Heart left ventricle (tissue), 16 donors: ENCODE measurements at regions not wholly inside any gene's neighbourhood (a gene's known extent, or its start where the extent isn't known, plus 50 kb on each side); places are given as distances from the start of the nearest gene placed in this dataset.

Source experiments
- ATAC-seq, 4 donors: fragments of 200-7000 bp; cut with Tn5 transposase; one replicate each; pipeline ENCODE4 v1.9.1; 2020 to 2022; ENCODE audit warnings: moderate library complexity in 4 of 4, mild to moderate bottlenecking in 3 of 4, moderate number of reproducible peaks in 1 of 4
- DNase-seq, 5 donors: peaks; one replicate each; pipeline ENCODE4 v3.0.0-alpha.2; 2020
- H3K27ac ChIP-seq, 12 donors: fragments of 200-600 bp; sonication (generic) in 4 of 12; one replicate each; pipeline versions ENCODE4 v1.5.0 to v1.8.0; 2016 to 2022; ENCODE audit warnings: mild to moderate bottlenecking in 2 of 12
- H3K27me3 ChIP-seq, 9 donors: fragments of 200-600 bp; sonication (generic) in 2 of 9; one replicate each; pipeline versions ENCODE4 v1.5.1 to v1.8.0; 2016 to 2022; ENCODE audit warnings: mild to moderate bottlenecking in 3 of 9
- H3K36me3 ChIP-seq, 9 donors: fragments of 200-600 bp; sonication (generic) in 2 of 9; one replicate each; pipeline versions ENCODE4 v1.5.0 to v1.8.0; 2018 to 2022; ENCODE audit warnings: mild to moderate bottlenecking in 2 of 9
- H3K4me1 ChIP-seq, 12 donors: fragments of 200-600 bp; sonication (generic) in 4 of 12; one replicate each; pipeline versions ENCODE4 v1.5.0 to v1.8.0; 2016 to 2022; ENCODE audit warnings: mild to moderate bottlenecking in 3 of 12
- H3K4me3 ChIP-seq, 12 donors: fragments of 200-600 bp; sonication (generic) in 4 of 12; one replicate each; pipeline versions ENCODE4 v1.5.0 to v1.8.0; 2017 to 2022; ENCODE audit warnings: mild to moderate bottlenecking in 9 of 12, moderate library complexity in 4 of 12
- H3K9me3 ChIP-seq, 12 donors: fragments of 200-600 bp; sonication (generic) in 4 of 12; one replicate each; pipeline versions ENCODE4 v1.5.0 to v1.8.0; 2016 to 2022; ENCODE audit warnings: mild to moderate bottlenecking in 1 of 12
- POLR2A ChIP-seq, 2 donors: fragments of 450-650 bp; IDR thresholded peaks; one replicate each; pipeline ENCODE4 v1.6.1; 2017; ENCODE audit warnings: antibody characterized with exemption in 2 of 2, mild to moderate bottlenecking in 2 of 2, moderate library complexity in 2 of 2
- WGBS, 4 donors: extraction: QIAGEN DNeasy Blood & Tissue Kit in 2 of 4; methylation state at CpG; one replicate each; pipeline versions ENCODE4 v1.1.5 to v1.1.7; 2013 to 2018; 5-methylcytosine and 5-hydroxymethylcytosine counted together
- intact Hi-C, 10 donors: fragments of 100-400 bp; cut with DNase I; formaldehyde crosslinking; loops; one replicate each; pipeline versions ENCODE4 v1.11.1 to v1.14.2; 2022
- TF ChIP-seq, protein P1 (sequence below), 12 donors: fragments of 200-600 bp; sonication (generic) in 4 of 12; IDR thresholded peaks; one replicate each; pipeline versions ENCODE4 v1.5.0 to v1.8.0; 2018 to 2022; ENCODE audit warnings: antibody characterized with exemption in 12 of 12, mild to moderate bottlenecking in 5 of 12
- donor health status: ischemic (EF 13 %, LVEDD 7.1; RV severe dilation, severe dysfunction).
- donor health status: healthy with polysubstance abuse.
- donor health status: DM: no; HTN: yes; CAD: no.
- donor health status: DM: no; HTN: no; CAD: no.
- donor health status: ischemic (EF 25% LVEDD 6.9; RV normal size, moderate dysfunction).
- donor health status: ischemic (EF 25% LVEDD 5.7; RV mildly dilated, moderate dysfunction).
- donor health status: healthy.
- donor health status: DM: yes; HTN: yes; CAD: no.
- donor health status: ischemic (EF 35%, LVEDD 5.7; RV mildly dilated, moderate dysfunction).
- donor health status: nonischemic (EF 11% LVEDD 7.7; RV severe dilation, severe dysfunction).
- donor health status: DM: yes; HTN: yes; CAD: no.
- donor health status: PGD.
- donor health status: ischemic (EF 29% LVEDD 5.4; RV normal size, mild dysfunction).
- donor health status: nonischemic (EF 23%, LVEDD 6.1; RV moderate dilation, normal function).

DNA sequence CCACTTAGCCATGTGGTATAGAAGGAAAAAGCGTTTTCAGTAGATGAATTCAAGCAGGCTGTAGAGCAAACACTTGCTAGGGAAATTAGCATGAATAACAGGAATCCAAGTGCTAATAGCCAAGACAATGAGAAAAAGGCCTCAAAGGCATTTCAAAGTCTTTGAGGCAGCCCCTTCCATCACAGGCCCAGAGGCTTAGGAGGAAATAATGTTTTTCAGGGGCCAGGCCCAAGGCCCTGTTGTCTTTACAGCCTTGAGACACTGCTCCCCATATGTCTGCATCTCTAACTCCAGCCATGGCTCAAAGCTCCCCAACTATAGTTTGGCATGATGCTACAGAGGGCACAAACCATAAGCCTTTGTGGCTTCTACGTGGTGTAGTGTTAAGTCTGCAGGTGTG, 563.5 kb downstream of the TAF11L14 start:
- DNase-seq (no peak), ATAC-seq (no peak)
- TF ChIP-seq, protein P1, sequence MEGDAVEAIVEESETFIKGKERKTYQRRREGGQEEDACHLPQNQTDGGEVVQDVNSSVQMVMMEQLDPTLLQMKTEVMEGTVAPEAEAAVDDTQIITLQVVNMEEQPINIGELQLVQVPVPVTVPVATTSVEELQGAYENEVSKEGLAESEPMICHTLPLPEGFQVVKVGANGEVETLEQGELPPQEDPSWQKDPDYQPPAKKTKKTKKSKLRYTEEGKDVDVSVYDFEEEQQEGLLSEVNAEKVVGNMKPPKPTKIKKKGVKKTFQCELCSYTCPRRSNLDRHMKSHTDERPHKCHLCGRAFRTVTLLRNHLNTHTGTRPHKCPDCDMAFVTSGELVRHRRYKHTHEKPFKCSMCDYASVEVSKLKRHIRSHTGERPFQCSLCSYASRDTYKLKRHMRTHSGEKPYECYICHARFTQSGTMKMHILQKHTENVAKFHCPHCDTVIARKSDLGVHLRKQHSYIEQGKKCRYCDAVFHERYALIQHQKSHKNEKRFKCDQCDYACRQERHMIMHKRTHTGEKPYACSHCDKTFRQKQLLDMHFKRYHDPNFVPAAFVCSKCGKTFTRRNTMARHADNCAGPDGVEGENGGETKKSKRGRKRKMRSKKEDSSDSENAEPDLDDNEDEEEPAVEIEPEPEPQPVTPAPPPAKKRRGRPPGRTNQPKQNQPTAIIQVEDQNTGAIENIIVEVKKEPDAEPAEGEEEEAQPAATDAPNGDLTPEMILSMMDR (IDR thresholded peaks at IDR 0.05): no peak
- TF ChIP-seq POLR2A (IDR thresholded peaks at IDR 0.05): no peak
- WGBS, 4 donors: 54 to 80% (median 60%) methylated on average over 2 of the region's 2 CpGs
- Histone ChIP-seq H3K36me3 (no peaks in the 10 kb centered on the region), H3K9me3 (peaks cover 0 to 19% (median 0%) of the 10 kb centered on the region in 12 donors), H3K4me1 (no peaks in the 10 kb centered on the region), H3K27ac (no peak overlapping the region), H3K4me3 (no peak overlapping the region), H3K27me3 (no peaks in the 10 kb centered on the region)
- intact Hi-C loops: no loop called here

DNA sequence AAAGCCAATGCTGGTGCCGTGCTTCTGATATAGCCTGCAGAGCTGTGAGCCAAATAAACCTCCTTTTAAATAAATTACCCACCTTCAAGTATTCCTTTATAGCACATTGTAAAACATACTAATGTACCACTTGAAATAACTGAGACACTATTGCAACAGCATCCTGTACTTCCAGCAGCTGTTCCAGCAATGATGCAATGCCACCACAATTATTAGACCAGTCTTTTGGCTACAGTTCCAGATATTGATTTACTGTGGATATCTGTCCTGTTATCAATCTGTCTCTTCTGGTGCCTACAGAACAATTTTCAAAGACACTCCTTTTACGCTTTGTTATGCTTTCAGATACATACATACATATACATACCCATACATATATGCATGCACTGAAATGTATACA, 567.9 kb downstream of the TAF11L14 start:
- Histone ChIP-seq H3K27ac (no peak overlapping the region), H3K4me3 (no peak overlapping the region), H3K9me3 (peaks cover 0 to 23% (median 0%) of the 10 kb centered on the region in 12 donors), H3K27me3 (no peaks in the 10 kb centered on the region), H3K36me3 (no peaks in the 10 kb centered on the region), H3K4me1 (no peaks in the 10 kb centered on the region)
- intact Hi-C loops: no loop called here
- ATAC-seq (no peak), DNase-seq (no peak)
- TF ChIP-seq, protein P1 (IDR thresholded peaks at IDR 0.05): no peak
- 74 to 82% (median 80%) methylated on average over 2 of the region's 2 CpGs for WGBS, 4 donors

DNA sequence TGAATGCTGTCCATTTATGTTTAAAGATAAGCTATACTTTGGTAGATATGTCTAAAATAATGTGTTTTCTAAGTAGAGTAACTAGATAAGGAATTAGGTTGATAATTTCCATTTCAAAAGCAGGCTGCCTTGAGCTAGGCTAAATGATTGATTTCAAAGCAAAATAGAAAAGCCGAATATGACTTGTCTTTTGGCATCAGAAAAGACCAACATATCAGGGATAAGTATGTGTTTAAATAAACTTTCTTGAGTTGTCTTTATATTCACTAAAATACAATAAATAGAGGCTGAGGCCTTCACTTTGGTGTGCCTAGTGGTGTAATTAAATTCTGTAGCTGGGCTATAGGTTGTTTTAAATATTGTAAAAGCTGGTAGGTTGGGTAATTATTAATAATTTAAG, 569.0 kb downstream of the TAF11L14 start:
- WGBS, 4 donors: 45 to 79% (median 75%) methylated on average over 1 of the region's 1 CpG
- Histone ChIP-seq H3K36me3 (no peaks in the 10 kb centered on the region), H3K4me1 (no peaks in the 10 kb centered on the region), H3K27me3 (no peaks in the 10 kb centered on the region), H3K27ac (no peak overlapping the region), H3K9me3 (peaks cover 0 to 14% (median 0%) of the 10 kb centered on the region in 12 donors), H3K4me3 (no peak overlapping the region)
- intact Hi-C loops: no loop called here
- ATAC-seq (no peak), DNase-seq (no peak)
- no peak for TF ChIP-seq POLR2A (IDR thresholded peaks at IDR 0.05)
- TF ChIP-seq, protein P1 (IDR thresholded peaks at IDR 0.05): no peak

DNA sequence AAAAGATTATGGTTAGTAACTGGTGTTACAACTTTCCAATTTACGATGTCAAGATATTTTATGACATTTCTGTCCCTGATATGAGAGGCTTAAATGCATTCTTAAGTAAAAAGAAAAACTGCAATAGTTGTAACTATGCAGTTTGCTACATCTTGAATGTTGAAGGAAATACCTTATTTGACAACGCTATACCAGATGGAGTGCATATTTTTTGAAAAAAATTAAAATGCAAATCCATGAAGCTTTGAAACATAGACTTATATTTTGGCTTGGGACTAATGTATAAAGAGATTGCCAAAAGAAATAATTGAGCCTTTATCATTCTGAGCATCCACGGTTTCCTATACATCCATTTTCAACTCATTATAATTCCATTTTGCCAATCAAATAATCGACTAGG, 579.4 kb downstream of the TAF11L14 start:
- WGBS, 4 donors: 72 to 79% (median 78%) methylated on average over 4 of the region's 4 CpGs
- intact Hi-C loops: no loop called here

More for the DNA sequence above, 579.4 kb downstream of the TAF11L14 start:
- Histone ChIP-seq H3K4me3 (no peak overlapping the region), H3K36me3 (no peaks in the 10 kb centered on the region), H3K27me3 (no peaks in the 10 kb centered on the region), H3K9me3 (peaks cover 0 to 4% (median 0%) of the 10 kb centered on the region in 12 donors), H3K27ac (no peak overlapping the region), H3K4me1 (no peaks in the 10 kb centered on the region)
- DNase-seq (no peak), ATAC-seq (no peak)
- TF ChIP-seq, protein P1 (IDR thresholded peaks at IDR 0.05): no peak
- TF ChIP-seq POLR2A (IDR thresholded peaks at IDR 0.05): no peak
